Activated B cell treated with CpG ODN at 0.5 μM for 24 hours (primary cell): ENCODE measurements at regions not wholly inside any gene's neighbourhood (a gene's known extent, or its start where the extent isn't known, plus 50 kb on each side); places are given as distances from the start of the nearest gene placed in this dataset.
"Not testable (repeated sequence)": the region's sequence is repeated elsewhere in the genome, so short reads cannot be mapped to it uniquely, and the experiment has no call there.

Source experiments
- ATAC-seq: fragments of 200-7000 bp; cut with Tn5 transposase; one replicate; pipeline ENCODE4 v1.10.0; 2021; ENCODE audit warnings: low read depth, mild to moderate bottlenecking, moderate library complexity
- CTCF ChIA-PET: fragments of 350-600 bp; sonication (Branson Sonifier 250); formaldehyde crosslinking; loops from one replicate; lab custom pipeline; 2021; ENCODE audit warnings: antibody characterized with exemption; lab: Charles Lee
- POLR2A ChIA-PET: fragments of 350-600 bp; sonication (Branson Sonifier 250); formaldehyde crosslinking; loops from one replicate; lab custom pipeline; 2021; ENCODE audit warnings: antibody characterized with exemption; lab: Charles Lee
- DNase-seq: peaks from one replicate; pipeline ENCODE4 v3.0.0; 2022
- H3K27ac Mint-ChIP-seq: one replicate; pipeline ENCODE4 v1.8.0; 2020; ENCODE audit warnings: mixed read lengths
- H3K27me3 Mint-ChIP-seq: one replicate; pipeline ENCODE4 v1.8.0; 2021; ENCODE audit warnings: mixed read lengths
- H3K36me3 Mint-ChIP-seq: one replicate; pipeline ENCODE4 v1.8.0; 2021; ENCODE audit warnings: low read depth, mixed read lengths
- H3K4me1 Mint-ChIP-seq: one replicate; pipeline ENCODE4 v1.8.0; 2021; ENCODE audit warnings: mixed read lengths
- H3K4me3 Mint-ChIP-seq: one replicate; pipeline ENCODE4 v1.8.0; 2020; ENCODE audit warnings: mild to moderate bottlenecking, mixed read lengths
- H3K9me3 Mint-ChIP-seq: one replicate; pipeline ENCODE4 v1.8.0; 2020; ENCODE audit warnings: mixed read lengths
- intact Hi-C: fragments of 100-400 bp; cut with micrococcal nuclease; formaldehyde crosslinking; loops from one replicate; pipeline ENCODE4 v1.15.1; 2024
- TF ChIP-seq, protein P1 (sequence below): fragments of 200-600 bp; IDR thresholded peaks from one replicate; pipeline ENCODE4 v1.8.0; 2022; ENCODE audit warnings: antibody characterized with exemption, mild to moderate bottlenecking

DNA sequence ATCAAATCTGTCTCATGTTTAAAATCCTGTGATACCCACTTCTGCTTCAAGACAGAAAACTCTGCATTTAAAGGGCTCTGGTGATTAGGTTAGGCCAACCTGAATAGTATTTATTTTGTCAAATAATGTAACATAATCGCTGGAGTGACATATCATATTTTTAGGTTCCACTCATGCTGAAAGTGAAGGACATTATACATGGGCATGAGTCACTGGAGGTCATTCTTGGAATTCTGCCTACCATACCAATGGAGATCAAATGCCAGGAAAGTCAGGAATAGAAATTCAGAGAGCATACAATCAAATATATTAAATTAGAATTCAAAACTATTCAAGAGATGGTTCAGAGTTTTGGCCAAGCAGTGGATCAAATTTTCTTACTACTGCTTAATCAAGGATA, 97.1 kb upstream of the PRSS3 start:
- H3K27ac Mint-ChIP-seq = no peak overlapping the region
- H3K4me1 Mint-ChIP-seq = no peaks in the 10 kb centered on the region
- ChIA-PET CTCF (no interaction called here), POLR2A (no interaction called here)
- TF ChIP-seq, protein P1, sequence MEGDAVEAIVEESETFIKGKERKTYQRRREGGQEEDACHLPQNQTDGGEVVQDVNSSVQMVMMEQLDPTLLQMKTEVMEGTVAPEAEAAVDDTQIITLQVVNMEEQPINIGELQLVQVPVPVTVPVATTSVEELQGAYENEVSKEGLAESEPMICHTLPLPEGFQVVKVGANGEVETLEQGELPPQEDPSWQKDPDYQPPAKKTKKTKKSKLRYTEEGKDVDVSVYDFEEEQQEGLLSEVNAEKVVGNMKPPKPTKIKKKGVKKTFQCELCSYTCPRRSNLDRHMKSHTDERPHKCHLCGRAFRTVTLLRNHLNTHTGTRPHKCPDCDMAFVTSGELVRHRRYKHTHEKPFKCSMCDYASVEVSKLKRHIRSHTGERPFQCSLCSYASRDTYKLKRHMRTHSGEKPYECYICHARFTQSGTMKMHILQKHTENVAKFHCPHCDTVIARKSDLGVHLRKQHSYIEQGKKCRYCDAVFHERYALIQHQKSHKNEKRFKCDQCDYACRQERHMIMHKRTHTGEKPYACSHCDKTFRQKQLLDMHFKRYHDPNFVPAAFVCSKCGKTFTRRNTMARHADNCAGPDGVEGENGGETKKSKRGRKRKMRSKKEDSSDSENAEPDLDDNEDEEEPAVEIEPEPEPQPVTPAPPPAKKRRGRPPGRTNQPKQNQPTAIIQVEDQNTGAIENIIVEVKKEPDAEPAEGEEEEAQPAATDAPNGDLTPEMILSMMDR = no peak
- ATAC-seq (no peak), DNase-seq (no peak)
- no peaks in the 10 kb centered on the region for H3K9me3 Mint-ChIP-seq
- no peaks in the 10 kb centered on the region for H3K36me3 Mint-ChIP-seq
- no peak overlapping the region for H3K4me3 Mint-ChIP-seq
- peaks cover 42% of the 10 kb centered on the region for H3K27me3 Mint-ChIP-seq
- intact Hi-C loops = no loop called here

GRCh38 chr9:33700940-33701339, 94.4 kb upstream of the PRSS3 start:
- H3K4me1 Mint-ChIP-seq, H3K9me3 Mint-ChIP-seq, CTCF ChIA-PET, POLR2A ChIA-PET, H3K4me3 Mint-ChIP-seq, ATAC-seq, H3K36me3 Mint-ChIP-seq, DNase-seq, H3K27ac Mint-ChIP-seq, intact Hi-C loops: not testable (repeated sequence)
- H3K27me3 Mint-ChIP-seq = peaks cover 31% of the 10 kb centered on the region

DNA sequence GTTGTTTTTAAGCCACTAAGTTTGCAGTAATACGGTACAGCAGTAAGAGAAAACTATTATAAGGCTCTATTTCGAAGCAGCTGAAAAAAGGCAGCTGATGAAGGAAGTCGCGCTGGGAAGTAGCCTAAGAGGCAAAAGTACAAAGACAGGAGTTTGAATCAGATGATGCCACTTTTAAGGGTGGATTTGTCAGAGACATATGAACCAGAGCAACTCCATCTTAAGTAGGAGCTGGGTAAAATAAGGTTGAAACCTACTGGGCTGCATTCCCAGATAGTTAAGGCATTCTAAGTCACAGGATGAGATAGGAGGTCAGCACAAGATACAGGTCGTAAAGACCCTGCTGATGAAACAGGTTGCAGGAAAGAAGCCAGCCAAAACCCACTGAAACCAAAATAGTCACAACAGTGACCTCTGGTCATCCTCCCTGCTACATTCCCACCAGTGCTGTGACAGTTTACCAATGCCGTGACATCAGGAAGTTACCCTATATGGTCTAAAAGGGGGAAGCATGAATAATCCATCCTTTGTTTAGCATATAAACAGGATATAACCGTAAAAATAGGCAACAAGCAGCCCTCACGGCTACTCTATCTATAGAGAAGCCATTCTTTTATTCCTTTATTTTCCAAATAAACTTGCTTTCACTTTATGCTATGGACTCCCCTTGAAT, 91.8 kb upstream of the PRSS3 start:
- no peak for ATAC-seq
- H3K4me3 Mint-ChIP-seq = no peak overlapping the region
- TF ChIP-seq, protein P1 = no peak
- no peaks in the 10 kb centered on the region for H3K4me1 Mint-ChIP-seq
- ChIA-PET CTCF (interaction anchor here (1.9 kb wide), 1 partner anchor 18 kb away, joined by 4 read pairs; no protein-coding TSS in a partner anchor), POLR2A (interaction anchor here (0.6 kb wide), 1 partner anchor 234 kb away, joined by 3 read pairs; no protein-coding TSS in a partner anchor)
- no peak overlapping the region for H3K27ac Mint-ChIP-seq
- no peaks in the 10 kb centered on the region for H3K36me3 Mint-ChIP-seq
- peaks cover 23% of the 10 kb centered on the region for H3K27me3 Mint-ChIP-seq
- peaks cover 5% of the 10 kb centered on the region for H3K9me3 Mint-ChIP-seq
- intact Hi-C loops = no loop called here
- DNase-seq = no peak

- H3K36me3 Mint-ChIP-seq, POLR2A ChIA-PET, CTCF ChIA-PET, H3K9me3 Mint-ChIP-seq, H3K27ac Mint-ChIP-seq, DNase-seq, ATAC-seq, H3K4me3 Mint-ChIP-seq, H3K4me1 Mint-ChIP-seq, intact Hi-C loops: not testable (repeated sequence)
- peaks cover 24% of the 10 kb centered on the region for H3K27me3 Mint-ChIP-seq
Observed at GRCh38 chr9:33705440-33705839, 89.9 kb upstream of the PRSS3 start.

GRCh38 chr9:33708441-33708840, 86.9 kb upstream of the PRSS3 start:
- H3K36me3 Mint-ChIP-seq = no peaks in the 10 kb centered on the region
- POLR2A ChIA-PET = no interaction called here

GRCh38 chr9:33709269-33709668, 86.1 kb upstream of the PRSS3 start:
- Mint-ChIP-seq H3K27me3 (peaks cover 26% of the 10 kb centered on the region), H3K27ac (no peak overlapping the region), H3K9me3 (peaks cover 5% of the 10 kb centered on the region), H3K36me3 (no peaks in the 10 kb centered on the region), H3K4me1 (no peaks in the 10 kb centered on the region), H3K4me3 (no peak overlapping the region)
- DNase-seq (no peak), ATAC-seq (no peak)
- POLR2A ChIA-PET = no interaction called here
- intact Hi-C loops = no loop called here
- CTCF ChIA-PET = interaction anchor here (0.6 kb wide), 1 partner anchor 12 kb away, joined by 3 read pairs; no protein-coding TSS in a partner anchor
- TF ChIP-seq, protein P1 = no peak

More at GRCh38 chr9:33708441-33708840, 86.9 kb upstream of the PRSS3 start:
- ATAC-seq (no peak), DNase-seq (no peak)
- Mint-ChIP-seq H3K27me3 (peaks cover 32% of the 10 kb centered on the region), H3K27ac (no peak overlapping the region), H3K4me3 (no peak overlapping the region), H3K9me3 (peaks cover 5% of the 10 kb centered on the region), H3K4me1 (no peaks in the 10 kb centered on the region)
- intact Hi-C loops = no loop called here
- CTCF ChIA-PET = no interaction called here
- TF ChIP-seq, protein P1 = no peak

DNA sequence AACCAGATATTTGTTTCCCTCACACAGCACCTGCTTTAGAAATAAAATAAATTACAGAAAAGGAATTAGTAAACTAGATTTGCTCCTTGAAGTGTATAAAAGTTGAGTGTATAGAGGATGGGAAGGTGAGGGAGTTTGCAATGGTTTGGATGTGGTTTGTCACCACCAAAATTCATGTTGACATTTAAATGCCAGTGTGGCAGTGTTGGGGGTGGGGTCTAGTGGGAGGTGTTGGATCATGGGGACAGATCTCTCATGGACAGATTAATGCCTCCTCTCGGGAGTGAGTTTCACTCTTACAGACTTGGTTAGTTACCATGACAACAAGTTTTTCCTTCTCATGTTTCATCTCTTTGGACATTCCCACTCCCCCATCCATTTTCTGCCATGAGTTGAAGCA, 83.9 kb upstream of the PRSS3 start:
- POLR2A ChIA-PET, H3K27ac Mint-ChIP-seq, intact Hi-C loops, H3K4me1 Mint-ChIP-seq, H3K4me3 Mint-ChIP-seq, CTCF ChIA-PET, H3K36me3 Mint-ChIP-seq, H3K9me3 Mint-ChIP-seq, DNase-seq, ATAC-seq: not testable (repeated sequence)
- H3K27me3 Mint-ChIP-seq = peaks cover 24% of the 10 kb centered on the region
